ENCODE measurements at regions not wholly inside any gene's neighbourhood (a gene's known extent, or its start where the extent isn't known, plus 50 kb on each side); places are given as distances from the start of the nearest gene placed in this dataset.

DNA sequence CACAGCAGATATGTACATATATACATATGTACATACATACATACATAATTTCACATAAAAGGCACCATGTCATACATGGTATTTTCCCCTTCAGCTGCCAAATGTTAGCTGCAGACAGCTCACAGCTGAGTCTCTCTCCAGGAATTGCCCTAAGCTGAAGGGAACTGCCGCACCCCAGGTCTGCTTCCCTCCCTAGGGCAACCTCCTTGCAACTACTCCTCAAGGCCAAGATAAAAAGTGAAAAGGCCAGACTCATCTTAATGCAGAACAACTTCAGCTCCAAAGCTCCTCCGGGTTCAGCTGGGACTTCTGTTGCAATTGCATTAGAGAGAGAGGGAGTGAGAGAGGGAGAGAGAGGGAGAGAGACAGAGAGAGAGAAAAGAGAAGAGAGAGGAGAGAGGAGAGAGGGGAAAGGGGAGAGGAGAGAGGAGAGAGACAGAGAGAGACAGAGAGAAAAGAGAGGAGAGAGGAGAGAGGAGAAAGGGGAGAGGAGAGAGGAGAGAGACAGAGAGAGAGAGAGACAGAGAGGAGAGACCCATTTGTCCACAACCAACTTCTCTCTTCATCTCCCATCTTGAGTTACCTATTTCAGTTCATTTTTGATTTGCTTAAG is 143.4 kb upstream of the HES1 start:
- H4K20me1 ChIP-seq (ENCODE audit: insufficient read depth, low read length, poor library complexity, severe bottlenecking) = no peaks in the 10 kb centered on the region
- TF ChIP-seq EZH2phosphoT487 (IDR thresholded peaks at IDR 0.05; ENCODE audit: borderline replicate concordance) = no peak
- TF ChIP-seq, protein P1, sequence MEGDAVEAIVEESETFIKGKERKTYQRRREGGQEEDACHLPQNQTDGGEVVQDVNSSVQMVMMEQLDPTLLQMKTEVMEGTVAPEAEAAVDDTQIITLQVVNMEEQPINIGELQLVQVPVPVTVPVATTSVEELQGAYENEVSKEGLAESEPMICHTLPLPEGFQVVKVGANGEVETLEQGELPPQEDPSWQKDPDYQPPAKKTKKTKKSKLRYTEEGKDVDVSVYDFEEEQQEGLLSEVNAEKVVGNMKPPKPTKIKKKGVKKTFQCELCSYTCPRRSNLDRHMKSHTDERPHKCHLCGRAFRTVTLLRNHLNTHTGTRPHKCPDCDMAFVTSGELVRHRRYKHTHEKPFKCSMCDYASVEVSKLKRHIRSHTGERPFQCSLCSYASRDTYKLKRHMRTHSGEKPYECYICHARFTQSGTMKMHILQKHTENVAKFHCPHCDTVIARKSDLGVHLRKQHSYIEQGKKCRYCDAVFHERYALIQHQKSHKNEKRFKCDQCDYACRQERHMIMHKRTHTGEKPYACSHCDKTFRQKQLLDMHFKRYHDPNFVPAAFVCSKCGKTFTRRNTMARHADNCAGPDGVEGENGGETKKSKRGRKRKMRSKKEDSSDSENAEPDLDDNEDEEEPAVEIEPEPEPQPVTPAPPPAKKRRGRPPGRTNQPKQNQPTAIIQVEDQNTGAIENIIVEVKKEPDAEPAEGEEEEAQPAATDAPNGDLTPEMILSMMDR (conservative IDR thresholded peaks at IDR 0.05; ENCODE audit: low read length) = no peak
- H3K4me3 ChIP-seq (ENCODE audit: low read length, poor library complexity, severe bottlenecking) = no peak overlapping the region
- no peak overlapping the region for H3K4me2 ChIP-seq (ENCODE audit: low read depth, low read length, poor library complexity, severe bottlenecking)
- H3K27me3 ChIP-seq (ENCODE audit: insufficient read depth, low read length, poor library complexity, severe bottlenecking) = no peaks in the 10 kb centered on the region
- no peak overlapping the region for H2AFZ ChIP-seq (ENCODE audit: low read length)
- no peaks in the 10 kb centered on the region for H3K9me2 ChIP-seq (replicated peaks; ENCODE audit: low read depth, low read length)
- H3F3A ChIP-seq (ENCODE audit: low read depth) = no peaks in the 10 kb centered on the region
- H3K9ac ChIP-seq (ENCODE audit: low read depth, low read length, poor library complexity, severe bottlenecking) = no peak overlapping the region
- H3K4me1 ChIP-seq (ENCODE audit: insufficient read depth, low read length, poor library complexity, severe bottlenecking) = peaks cover 13% of the 10 kb centered on the region
- no peaks in the 10 kb centered on the region for H3K9me3 ChIP-seq (ENCODE audit: insufficient read depth, low read depth, low read length)
- H3K79me2 ChIP-seq (ENCODE audit: insufficient read depth, low read length) = no peaks in the 10 kb centered on the region
- no peaks in the 10 kb centered on the region for H3K36me3 ChIP-seq (ENCODE audit: insufficient read depth, low read length)

DNA sequence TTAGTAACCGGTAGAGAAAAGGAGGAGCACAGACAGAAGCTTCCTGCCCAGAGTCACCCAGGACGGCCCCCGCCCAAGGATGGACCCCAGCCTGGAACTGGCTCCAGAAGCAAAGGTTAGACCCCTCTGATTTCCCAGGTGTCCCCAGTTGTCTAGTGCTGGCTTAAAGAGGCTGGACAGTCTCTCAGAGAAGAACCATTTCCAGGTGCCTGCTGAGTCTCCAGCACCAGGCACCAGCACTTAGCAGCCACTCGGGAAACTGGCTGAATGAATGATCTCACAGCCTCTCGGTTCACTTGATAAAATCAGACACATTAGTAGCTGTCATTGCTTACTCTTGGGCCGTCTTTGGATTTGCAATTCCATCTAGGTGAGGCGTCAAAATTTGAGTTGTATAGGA is 139.7 kb upstream of the HES1 start:
- no peaks in the 10 kb centered on the region for H4K20me1 ChIP-seq (ENCODE audit: insufficient read depth, low read length, poor library complexity, severe bottlenecking)
- no peak for TF ChIP-seq EZH2phosphoT487 (IDR thresholded peaks at IDR 0.05; ENCODE audit: borderline replicate concordance)
- TF ChIP-seq, protein P1 (conservative IDR thresholded peaks at IDR 0.05; ENCODE audit: low read length) = no peak
- no peak overlapping the region for H3K9ac ChIP-seq (ENCODE audit: low read depth, low read length, poor library complexity, severe bottlenecking)
- no peak overlapping the region for H3K4me3 ChIP-seq (ENCODE audit: low read length, poor library complexity, severe bottlenecking)
- no peaks in the 10 kb centered on the region for H3K9me2 ChIP-seq (replicated peaks; ENCODE audit: low read depth, low read length)
- H2AFZ ChIP-seq (ENCODE audit: low read length) = no peak overlapping the region
- no peak overlapping the region for H3K4me2 ChIP-seq (ENCODE audit: low read depth, low read length, poor library complexity, severe bottlenecking)
- peaks cover 25% of the 10 kb centered on the region for H3K4me1 ChIP-seq (ENCODE audit: insufficient read depth, low read length, poor library complexity, severe bottlenecking)
- H3K79me2 ChIP-seq (ENCODE audit: insufficient read depth, low read length) = no peaks in the 10 kb centered on the region
- no peaks in the 10 kb centered on the region for H3F3A ChIP-seq (ENCODE audit: low read depth)
- no peaks in the 10 kb centered on the region for H3K27me3 ChIP-seq (ENCODE audit: insufficient read depth, low read length, poor library complexity, severe bottlenecking)
- no peaks in the 10 kb centered on the region for H3K36me3 ChIP-seq (ENCODE audit: insufficient read depth, low read length)
- H3K9me3 ChIP-seq (ENCODE audit: insufficient read depth, low read depth, low read length) = no peaks in the 10 kb centered on the region

DNA sequence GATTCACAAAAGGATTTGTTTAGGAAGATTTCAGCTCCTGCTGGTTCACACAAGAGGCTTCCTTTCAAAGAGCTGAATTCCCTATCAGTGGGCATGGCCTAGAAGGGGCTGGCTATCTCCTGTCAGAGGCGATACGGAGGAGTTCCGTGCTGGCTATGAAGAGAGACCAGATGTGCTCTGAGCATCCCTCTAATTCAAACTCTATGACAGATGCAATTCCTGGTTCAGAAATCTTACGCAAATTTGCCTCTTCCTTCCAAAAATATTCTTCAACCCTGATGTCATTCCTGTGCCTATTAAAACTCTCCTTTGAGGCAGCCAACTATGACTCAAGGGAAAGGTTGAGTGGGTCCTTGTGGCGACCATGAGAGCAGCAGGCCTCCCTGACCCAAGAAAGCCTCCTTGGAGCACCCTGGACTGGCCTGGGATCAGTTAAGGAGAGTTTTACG is 139.3 kb upstream of the HES1 start:
- Histone ChIP-seq H3K4me3 (ENCODE audit: low read length, poor library complexity, severe bottlenecking) (no peak overlapping the region), H3K4me2 (ENCODE audit: low read depth, low read length, poor library complexity, severe bottlenecking) (peak overlapping the region; percentile 52), H4K20me1 (ENCODE audit: insufficient read depth, low read length, poor library complexity, severe bottlenecking) (no peaks in the 10 kb centered on the region), H3F3A (ENCODE audit: low read depth) (no peaks in the 10 kb centered on the region), H3K9me3 (ENCODE audit: insufficient read depth, low read depth, low read length) (no peaks in the 10 kb centered on the region), H2AFZ (ENCODE audit: low read length) (no peak overlapping the region), H3K9ac (ENCODE audit: low read depth, low read length, poor library complexity, severe bottlenecking) (no peak overlapping the region), H3K79me2 (ENCODE audit: insufficient read depth, low read length) (no peaks in the 10 kb centered on the region), H3K9me2 (replicated peaks; ENCODE audit: low read depth, low read length) (no peaks in the 10 kb centered on the region), H3K36me3 (ENCODE audit: insufficient read depth, low read length) (no peaks in the 10 kb centered on the region), H3K27me3 (ENCODE audit: insufficient read depth, low read length, poor library complexity, severe bottlenecking) (no peaks in the 10 kb centered on the region), H3K4me1 (ENCODE audit: insufficient read depth, low read length, poor library complexity, severe bottlenecking) (peaks cover 25% of the 10 kb centered on the region)
- TF ChIP-seq EZH2phosphoT487 (IDR thresholded peaks at IDR 0.05; ENCODE audit: borderline replicate concordance) = no peak
